ENCODE measurements at regions not wholly inside any gene's neighbourhood (a gene's known extent, or its start where the extent isn't known, plus 50 kb on each side); places are given as distances from the start of the nearest gene placed in this dataset.

DNA sequence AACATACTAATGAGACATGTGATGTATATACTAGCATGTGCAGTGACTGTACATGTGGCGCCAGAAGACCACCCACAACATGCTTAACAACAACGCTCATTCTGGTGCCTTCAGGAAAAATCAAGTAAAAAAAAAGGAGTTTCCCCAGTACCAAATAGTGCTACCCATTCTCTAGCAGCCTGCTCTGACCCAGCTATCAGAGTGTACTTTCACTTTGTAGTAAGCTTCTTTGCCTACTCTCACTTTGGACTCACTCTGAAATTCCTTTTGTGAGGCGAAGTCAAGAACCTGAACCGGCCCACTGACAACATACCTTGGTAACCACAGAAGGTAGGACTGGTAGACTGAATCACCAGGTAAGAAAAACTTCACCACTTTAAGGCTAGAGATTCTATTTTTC is 1100.0 kb downstream of the GRIK2 start:
- DNase-seq = no peak

- DNase-seq = no peak
Measured at GRCh38 chr6:102488729-102489128, 1095.2 kb downstream of the GRIK2 start.

GRCh38 chr6:102485480-102485879 is 1092.0 kb downstream of the GRIK2 start:
- no peak for DNase-seq

DNA sequence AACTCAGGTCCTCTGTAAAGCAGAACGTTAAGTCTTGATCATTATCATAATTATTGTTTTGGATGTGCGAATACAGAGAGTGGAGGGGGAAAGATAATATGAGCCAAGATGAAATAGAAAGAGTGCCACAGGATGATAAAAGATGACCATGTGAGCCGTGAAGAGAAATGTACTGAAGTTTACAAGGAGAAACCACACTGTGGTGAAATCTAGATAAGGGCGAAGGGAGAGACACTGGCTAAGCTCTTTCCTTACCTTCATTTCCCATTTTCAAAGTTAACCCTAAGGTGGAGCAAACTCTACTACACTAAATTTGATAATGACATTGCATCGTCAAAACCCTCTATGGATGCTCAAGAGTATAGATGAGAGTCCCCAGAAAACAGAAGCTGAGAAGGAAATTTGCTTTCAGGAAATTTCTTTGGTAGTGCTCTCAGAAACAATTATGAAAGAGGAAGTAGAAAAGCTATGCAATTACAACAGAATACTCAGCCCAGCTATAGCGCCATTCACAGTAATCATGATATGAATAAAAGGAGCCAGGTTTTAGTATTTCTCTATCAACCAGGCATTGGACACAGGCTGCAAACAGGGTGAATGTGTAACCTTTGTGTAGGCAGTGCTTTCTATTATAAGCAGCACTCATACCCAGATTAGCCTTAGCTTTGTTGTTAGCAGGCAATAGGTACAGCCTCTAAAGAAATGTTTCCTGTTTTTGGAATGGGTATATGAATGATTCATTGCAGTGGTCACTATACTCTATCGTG is 1080.7 kb downstream of the GRIK2 start:
- no peak for DNase-seq

- no peak for DNase-seq
Measured at GRCh38 chr6:102458990-102459389, 1065.5 kb downstream of the GRIK2 start.

DNA sequence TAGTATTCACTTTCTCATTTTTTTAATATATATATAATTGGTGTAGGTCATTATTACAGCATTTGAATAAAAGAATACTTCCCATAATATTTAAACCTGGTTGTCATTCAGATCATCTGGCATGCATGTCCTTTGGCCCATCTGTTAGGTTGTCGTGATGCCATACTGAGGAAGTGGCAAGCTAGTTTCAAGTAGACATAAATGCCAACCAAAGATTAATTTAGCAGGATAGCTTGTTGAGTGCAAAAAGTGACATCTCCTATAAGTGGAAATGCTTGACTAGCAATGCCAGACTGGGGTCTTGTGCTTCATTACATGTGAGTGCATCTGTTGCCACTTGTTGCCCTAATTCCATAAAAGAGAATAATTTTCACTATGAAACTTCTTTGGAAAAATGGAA is 1044.7 kb downstream of the GRIK2 start:
- DNase-seq = no peak

DNA sequence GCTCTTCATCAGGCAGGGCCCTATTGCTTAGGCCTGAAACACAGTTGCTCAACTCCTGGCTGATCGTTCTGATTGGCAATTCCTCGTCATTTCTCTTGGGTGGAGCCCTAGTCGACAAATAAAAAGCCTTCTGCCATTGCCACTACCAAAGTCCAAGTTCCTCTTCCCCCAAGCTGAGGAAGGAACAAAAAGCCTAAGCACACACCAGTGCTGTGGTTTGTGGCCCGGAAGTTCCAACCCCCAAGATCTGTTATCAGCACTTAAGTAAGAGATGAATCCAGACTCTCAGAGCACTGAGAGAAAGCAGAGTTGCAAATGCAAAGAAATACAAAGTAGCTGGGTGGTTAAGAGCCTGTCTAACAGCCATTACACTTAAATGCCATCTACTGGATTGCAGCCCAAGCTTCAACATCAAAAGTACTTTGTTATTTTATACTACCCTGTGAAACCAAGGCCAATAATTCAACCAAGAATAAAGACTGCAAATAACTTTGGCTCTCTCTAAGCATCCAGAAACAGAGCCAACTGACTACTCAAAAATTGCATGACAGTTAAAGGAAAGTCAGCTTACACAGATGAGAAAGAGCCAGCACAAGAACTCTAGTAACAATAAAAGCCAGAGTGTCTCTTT is 1024.0 kb downstream of the GRIK2 start:
- DNase-seq = no peak

DNA sequence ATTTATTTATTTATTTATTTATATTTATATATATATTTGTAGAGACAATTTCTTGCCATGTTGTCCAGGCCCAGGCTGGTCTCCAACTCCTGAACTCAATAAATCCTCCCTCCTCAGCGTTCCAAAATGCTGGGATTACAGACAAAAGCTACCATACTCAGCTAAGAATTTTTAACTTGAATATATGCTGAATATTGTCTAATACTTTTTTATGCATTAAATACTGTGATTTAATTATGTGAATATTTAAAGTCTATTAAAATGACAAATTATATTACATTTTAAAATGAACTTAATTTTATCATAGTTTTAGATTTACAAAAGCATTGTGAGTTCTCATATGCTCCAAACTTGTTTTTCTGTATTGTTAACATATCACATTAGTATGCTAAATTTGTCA is 1022.4 kb downstream of the GRIK2 start:
- no peak for DNase-seq

GRCh38 chr6:102411796-102412195 is 1018.3 kb downstream of the GRIK2 start:
- no peak for DNase-seq

DNA sequence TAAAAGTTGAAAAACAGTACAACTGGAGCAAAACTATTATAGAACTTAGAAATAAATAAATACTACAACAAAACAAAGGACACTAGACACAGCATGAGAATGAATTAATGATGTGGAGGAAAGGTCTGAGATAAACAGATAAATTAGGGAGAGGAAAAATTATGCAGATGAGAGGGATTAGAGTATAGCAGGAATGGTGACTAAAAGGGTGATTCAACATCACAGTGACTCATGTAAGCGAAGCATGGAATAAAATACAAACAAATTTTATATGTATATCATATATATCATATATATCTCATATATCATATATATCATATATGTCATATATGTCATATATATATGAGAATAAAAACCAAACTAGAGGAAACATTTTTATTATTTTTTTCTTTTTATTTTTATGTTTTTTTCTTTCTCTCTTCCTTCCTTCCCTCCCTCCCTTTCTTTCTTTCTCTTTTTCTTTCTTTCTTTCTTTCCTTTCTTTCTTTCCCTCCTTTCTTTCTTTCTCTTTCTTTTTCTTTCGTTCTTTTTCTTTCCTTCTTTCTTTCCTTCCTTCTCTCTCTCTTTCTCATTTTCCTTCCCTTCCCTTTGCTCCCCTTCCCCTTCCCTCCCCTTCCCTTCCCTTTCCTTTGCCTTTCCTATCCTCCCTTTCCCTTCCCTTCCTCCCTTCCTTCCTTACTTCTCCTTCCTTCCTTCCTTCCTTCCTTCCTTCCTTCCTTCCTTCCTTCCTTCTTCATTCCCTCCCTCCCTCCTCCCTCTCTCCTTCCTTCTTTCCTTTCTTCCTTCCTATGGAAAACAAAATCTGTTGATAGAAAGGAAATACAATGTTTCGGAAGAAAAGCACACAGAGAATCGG is 1014.6 kb downstream of the GRIK2 start:
- no peak for DNase-seq

- no peak for DNase-seq
Measured at GRCh38 chr6:102405860-102406259, 1012.4 kb downstream of the GRIK2 start.

- DNase-seq = no peak
Measured at GRCh38 chr6:102402635-102403329, 1009.3 kb downstream of the GRIK2 start.

DNA sequence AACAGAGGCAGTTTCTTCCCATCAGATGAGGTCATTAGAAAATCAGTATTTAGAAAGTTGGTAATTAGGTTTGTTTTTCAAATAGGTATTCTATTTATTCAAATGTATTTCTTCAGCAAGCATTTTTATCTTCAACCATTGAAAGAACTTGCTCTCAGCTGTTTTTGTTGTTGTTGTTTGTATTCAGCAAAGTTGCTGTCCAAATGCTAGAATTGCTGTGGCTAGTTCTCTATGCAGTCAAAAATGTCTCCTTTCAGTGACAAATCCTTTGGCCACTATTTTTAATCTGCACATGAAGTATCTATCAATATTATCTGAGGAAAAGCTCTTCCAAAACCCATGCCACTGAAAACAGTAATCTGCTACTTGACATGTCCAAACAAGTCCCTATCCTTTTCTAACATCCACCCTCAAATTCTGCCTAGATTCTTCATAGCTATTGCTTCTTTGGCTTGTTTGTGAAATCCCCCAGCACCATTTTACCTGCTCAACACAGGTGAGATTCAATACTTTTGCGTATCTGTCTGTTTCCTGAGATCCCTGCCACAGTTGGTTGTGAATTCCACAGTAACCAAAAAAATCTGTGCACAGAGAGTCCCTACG is 1005.4 kb downstream of the GRIK2 start:
- DNase-seq = no peak

- DNase-seq = no peak
Measured at GRCh38 chr6:102390541-102390940, 997.0 kb downstream of the GRIK2 start.

DNA sequence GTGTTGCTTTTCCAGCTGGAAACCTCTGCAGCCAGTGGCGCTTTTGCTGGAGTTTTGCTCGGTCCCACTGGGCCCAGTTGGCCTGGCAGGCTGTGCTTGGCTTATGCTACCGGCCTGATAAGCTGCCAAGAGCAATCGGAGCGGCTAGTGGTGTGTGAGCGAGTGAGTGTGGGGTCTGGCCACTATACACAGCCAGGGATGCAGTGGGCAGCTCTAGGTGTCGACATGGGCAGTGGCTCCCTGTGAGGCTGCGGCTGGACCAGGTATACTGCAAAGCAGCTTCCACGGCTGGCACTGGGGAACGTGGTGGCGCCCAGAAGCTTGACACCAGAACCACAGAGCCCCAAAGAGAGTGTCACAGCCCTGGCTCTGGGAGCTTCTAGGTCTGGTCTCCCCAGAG is 996.5 kb downstream of the GRIK2 start:
- DNase-seq = no peak

DNA sequence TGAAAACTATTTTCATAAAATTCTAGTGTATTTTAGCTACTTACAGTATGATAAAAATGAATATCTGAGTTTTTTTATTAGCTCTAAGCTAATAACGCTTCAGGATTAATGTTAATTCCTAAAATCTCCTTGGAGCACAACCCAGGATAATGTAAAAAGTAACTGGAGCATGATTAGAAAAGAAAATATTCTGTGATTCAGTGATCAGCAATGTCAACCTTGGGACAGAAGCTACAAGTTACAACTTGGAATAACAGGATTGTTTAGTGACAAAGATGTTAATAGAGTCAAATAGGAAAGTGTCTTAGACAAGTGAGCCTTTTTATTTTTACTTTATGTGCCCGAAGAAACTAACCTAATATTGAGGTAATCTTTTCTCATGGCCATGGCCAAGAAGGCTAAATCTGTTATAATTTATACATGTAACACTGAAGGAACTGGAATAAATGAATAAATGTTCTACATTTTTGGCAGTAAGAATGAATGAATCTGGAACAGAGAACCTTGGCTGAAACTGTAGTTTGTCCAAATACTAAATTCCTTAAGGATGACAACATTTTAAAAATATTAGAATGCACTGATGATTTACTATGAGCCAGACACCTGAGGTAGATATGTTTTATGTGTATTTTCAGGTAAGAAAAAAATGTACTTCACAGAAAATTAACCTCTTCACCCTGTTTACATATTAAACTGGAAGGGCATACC is 994.0 kb downstream of the GRIK2 start:
- DNase-seq = no peak

GRCh38 chr6:102381203-102381602 is 987.7 kb downstream of the GRIK2 start:
- no peak for DNase-seq

- DNase-seq = no peak
Measured at GRCh38 chr6:102356170-102356569, 962.7 kb downstream of the GRIK2 start.

GRCh38 chr6:102355578-102355977 is 962.1 kb downstream of the GRIK2 start:
- no peak for DNase-seq

DNA sequence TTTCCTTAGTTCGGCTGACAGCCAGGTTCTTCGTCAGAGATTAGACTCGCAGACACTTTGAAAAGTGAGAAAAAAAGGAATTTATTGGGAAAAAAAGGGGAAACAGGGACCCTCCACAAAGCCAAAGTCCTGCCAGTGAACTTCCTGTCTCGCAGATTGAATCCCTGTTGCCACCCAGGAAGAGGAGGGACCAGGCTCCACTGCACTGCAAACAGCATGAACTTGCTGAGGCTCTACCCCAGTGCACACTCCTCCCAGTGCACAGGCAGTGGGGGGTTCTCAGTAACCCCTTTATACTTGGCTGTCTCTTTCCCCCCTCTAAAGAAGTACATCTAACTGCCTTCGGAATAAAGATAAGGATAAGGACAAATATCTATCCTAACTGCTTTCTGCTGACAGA is 959.0 kb downstream of the GRIK2 start:
- no peak for DNase-seq

GRCh38 chr6:102344769-102345168 is 951.3 kb downstream of the GRIK2 start:
- no peak for DNase-seq

DNA sequence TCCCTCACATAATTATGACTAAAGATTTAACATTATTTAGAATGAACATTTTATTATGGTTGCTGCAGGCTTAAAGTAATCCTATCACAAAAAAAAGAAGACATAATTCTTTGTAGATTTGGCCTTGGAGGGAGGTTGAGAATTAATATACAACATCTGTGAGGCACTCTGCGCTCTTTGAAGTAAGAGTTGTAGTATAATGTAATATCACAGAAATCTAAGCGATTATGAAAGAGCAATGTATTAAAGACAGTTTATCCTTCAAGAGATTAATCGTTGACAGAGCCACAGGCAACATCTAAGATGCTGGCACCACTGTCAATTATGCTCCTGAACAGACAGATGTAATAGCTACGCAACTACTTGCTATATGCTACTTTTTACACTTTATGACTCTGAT is 946.8 kb downstream of the GRIK2 start:
- no peak for DNase-seq
